ENCODE measurements at regions not wholly inside any gene's neighbourhood (a gene's known extent, or its start where the extent isn't known, plus 50 kb on each side); places are given as distances from the start of the nearest gene placed in this dataset.

DNA sequence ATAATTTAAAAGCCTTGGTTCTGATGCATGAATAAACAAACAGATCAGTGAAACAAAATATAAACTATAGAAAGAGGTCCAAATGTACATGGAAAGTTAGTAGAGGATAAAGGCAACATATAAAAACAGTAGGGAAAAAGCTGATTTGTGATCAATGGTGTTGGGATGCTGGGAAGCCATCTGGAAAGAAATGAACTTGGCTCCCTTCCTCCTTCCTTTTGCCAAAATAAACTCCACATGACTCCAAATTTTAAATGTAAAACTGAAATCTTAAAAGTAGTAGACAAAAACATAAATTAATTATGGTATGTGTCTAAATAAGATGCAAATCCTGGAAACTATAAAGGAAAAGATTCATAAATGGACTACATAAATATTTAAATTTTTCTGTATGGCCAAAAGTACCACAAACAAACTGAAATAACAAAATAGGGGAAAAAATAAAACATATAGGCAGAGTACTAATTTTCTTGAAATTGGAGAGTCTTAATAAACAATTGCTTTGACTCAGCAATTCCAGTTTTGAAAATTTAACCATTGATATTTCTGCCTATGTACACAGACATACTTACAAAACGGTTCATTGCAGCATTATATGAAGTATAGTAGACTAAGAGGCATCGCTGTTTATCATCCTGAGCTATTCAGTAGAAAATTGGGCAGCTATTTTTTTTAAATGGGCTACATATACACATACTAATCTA, 77.0 kb upstream of the TRIM24 start:
- TF ChIP-seq, protein P1, sequence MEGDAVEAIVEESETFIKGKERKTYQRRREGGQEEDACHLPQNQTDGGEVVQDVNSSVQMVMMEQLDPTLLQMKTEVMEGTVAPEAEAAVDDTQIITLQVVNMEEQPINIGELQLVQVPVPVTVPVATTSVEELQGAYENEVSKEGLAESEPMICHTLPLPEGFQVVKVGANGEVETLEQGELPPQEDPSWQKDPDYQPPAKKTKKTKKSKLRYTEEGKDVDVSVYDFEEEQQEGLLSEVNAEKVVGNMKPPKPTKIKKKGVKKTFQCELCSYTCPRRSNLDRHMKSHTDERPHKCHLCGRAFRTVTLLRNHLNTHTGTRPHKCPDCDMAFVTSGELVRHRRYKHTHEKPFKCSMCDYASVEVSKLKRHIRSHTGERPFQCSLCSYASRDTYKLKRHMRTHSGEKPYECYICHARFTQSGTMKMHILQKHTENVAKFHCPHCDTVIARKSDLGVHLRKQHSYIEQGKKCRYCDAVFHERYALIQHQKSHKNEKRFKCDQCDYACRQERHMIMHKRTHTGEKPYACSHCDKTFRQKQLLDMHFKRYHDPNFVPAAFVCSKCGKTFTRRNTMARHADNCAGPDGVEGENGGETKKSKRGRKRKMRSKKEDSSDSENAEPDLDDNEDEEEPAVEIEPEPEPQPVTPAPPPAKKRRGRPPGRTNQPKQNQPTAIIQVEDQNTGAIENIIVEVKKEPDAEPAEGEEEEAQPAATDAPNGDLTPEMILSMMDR (IDR thresholded peaks at IDR 0.05): no peak
- no peak for TF ChIP-seq EP300 (IDR thresholded peaks at IDR 0.05)
- no peak for TF ChIP-seq POLR2A (IDR thresholded peaks at IDR 0.05)
